Effector memory CD4-positive, alpha-beta T cell (primary cell): ENCODE measurements at regions not wholly inside any gene's neighbourhood (a gene's known extent, or its start where the extent isn't known, plus 50 kb on each side); places are given as distances from the start of the nearest gene placed in this dataset.

Source experiments
- DNase-seq, 3 donors: peaks; one replicate each; pipeline ENCODE4 v3.0.0-alpha.2; 2020
- H3K27ac ChIP-seq: 2 replicates; pipeline ENCODE4 v1.7.0; 2013; ENCODE audit warnings: mild to moderate bottlenecking, low read length, moderate library complexity; ENCODE audit not compliant: insufficient read depth, poor library complexity, severe bottlenecking
- H3K27me3 ChIP-seq: replicated peaks from 2 replicates; pipeline ENCODE4 v1.7.0; 2013; ENCODE audit warnings: mild to moderate bottlenecking, low read length; ENCODE audit not compliant: insufficient read depth, control insufficient read depth, poor library complexity, severe bottlenecking
- H3K36me3 ChIP-seq: 2 replicates; pipeline ENCODE4 v1.7.0; 2013; ENCODE audit warnings: mild to moderate bottlenecking, low read length, moderate library complexity; ENCODE audit not compliant: control insufficient read depth, insufficient read depth
- H3K4me1 ChIP-seq: 2 replicates; pipeline ENCODE4 v1.7.0; 2013; ENCODE audit warnings: low read length, mild to moderate bottlenecking; ENCODE audit not compliant: control insufficient read depth, insufficient read depth, poor library complexity, severe bottlenecking
- H3K4me3 ChIP-seq: 2 replicates; pipeline ENCODE4 v1.7.0; 2013; ENCODE audit warnings: low read length, low read depth, mild to moderate bottlenecking; ENCODE audit not compliant: insufficient read depth, poor library complexity, severe bottlenecking
- H3K9me3 ChIP-seq: 2 replicates; pipeline ENCODE4 v1.7.0; 2013; ENCODE audit warnings: mild to moderate bottlenecking, low read length, moderate library complexity; ENCODE audit not compliant: control insufficient read depth

- H3K27me3 ChIP-seq: no peaks in the 10 kb centered on the region
- no peak for DNase-seq
- H3K4me3 ChIP-seq: no peak overlapping the region
- no peaks in the 10 kb centered on the region for H3K36me3 ChIP-seq
- H3K27ac ChIP-seq: no peak overlapping the region
- H3K9me3 ChIP-seq: no peaks in the 10 kb centered on the region
- no peaks in the 10 kb centered on the region for H3K4me1 ChIP-seq
These were observed 285.7 kb upstream of the STT3B start for GRCh38 chr3:31247063-31247447.

- no peak for DNase-seq
- no peaks in the 10 kb centered on the region for H3K27me3 ChIP-seq
- no peak overlapping the region for H3K4me3 ChIP-seq
- H3K4me1 ChIP-seq: no peaks in the 10 kb centered on the region
- H3K9me3 ChIP-seq: no peaks in the 10 kb centered on the region
- H3K36me3 ChIP-seq: no peaks in the 10 kb centered on the region
- H3K27ac ChIP-seq: no peak overlapping the region
These were observed 284.7 kb upstream of the STT3B start for GRCh38 chr3:31247850-31248562.

- Histone ChIP-seq H3K9me3 (no peaks in the 10 kb centered on the region), H3K4me3 (no peak overlapping the region), H3K27me3 (no peaks in the 10 kb centered on the region), H3K27ac (no peak overlapping the region), H3K4me1 (no peaks in the 10 kb centered on the region), H3K36me3 (no peaks in the 10 kb centered on the region)
- no peak for DNase-seq
These were observed 284.1 kb upstream of the STT3B start for GRCh38 chr3:31248563-31248992.

DNA sequence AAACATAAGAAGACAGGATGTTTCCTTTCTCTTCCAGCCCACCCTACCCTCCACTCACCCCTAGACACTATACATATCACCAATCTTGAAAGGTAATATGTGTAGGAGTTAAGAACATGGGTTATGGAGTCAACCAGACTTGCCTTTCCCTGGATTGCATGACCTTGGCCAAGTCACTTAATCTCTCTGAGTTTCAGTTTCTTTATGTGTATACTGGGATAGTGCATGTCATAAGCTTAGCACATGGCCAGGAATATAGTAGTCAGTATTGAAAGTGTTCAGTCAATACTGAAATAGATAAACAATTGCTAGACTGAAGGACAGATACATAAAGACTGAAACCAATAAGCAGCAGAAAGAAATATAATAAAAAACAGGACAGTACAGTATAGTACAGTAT is 283.2 kb upstream of the STT3B start:
- Histone ChIP-seq H3K27me3 (no peaks in the 10 kb centered on the region), H3K4me3 (no peak overlapping the region), H3K4me1 (no peaks in the 10 kb centered on the region)

GRCh38 chr3:31250116-31250777 is 282.5 kb upstream of the STT3B start:
- Histone ChIP-seq H3K4me3 (no peak overlapping the region), H3K4me1 (no peaks in the 10 kb centered on the region), H3K27ac (no peak overlapping the region), H3K27me3 (no peaks in the 10 kb centered on the region), H3K9me3 (no peaks in the 10 kb centered on the region), H3K36me3 (no peaks in the 10 kb centered on the region)
- DNase-seq: no peak

More for the DNA sequence above, 283.2 kb upstream of the STT3B start:
- no peak for DNase-seq
- Histone ChIP-seq H3K36me3 (no peaks in the 10 kb centered on the region), H3K27ac (no peak overlapping the region), H3K9me3 (no peaks in the 10 kb centered on the region)

DNA sequence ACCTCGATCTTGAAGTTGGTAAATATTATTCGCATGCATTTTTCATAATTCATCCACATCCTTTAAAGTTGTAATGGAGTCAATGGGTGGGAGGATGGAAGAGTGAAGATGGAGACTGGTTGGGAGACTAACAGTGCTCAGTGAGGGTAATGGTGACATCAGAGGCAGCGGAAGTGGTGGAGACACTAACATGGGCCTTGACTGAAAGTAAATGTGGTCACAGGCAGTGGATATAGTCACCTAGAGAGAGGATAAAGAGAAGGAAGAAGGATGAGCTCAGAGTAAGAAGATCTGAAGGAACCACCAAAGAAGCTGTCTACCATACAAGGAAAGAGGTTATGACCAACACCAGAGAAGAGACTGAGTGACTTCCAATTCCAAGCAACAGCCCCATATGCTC is 281.6 kb upstream of the STT3B start:
- H3K27me3 ChIP-seq: no peaks in the 10 kb centered on the region
- DNase-seq: no peak
- H3K4me1 ChIP-seq: no peaks in the 10 kb centered on the region
- no peak overlapping the region for H3K4me3 ChIP-seq
- no peak overlapping the region for H3K27ac ChIP-seq
- no peaks in the 10 kb centered on the region for H3K9me3 ChIP-seq
- no peaks in the 10 kb centered on the region for H3K36me3 ChIP-seq

GRCh38 chr3:31252216-31253185 is 280.2 kb upstream of the STT3B start:
- Histone ChIP-seq H3K9me3 (no peaks in the 10 kb centered on the region), H3K27me3 (no peaks in the 10 kb centered on the region), H3K36me3 (no peaks in the 10 kb centered on the region), H3K4me3 (no peak overlapping the region), H3K4me1 (no peaks in the 10 kb centered on the region), H3K27ac (no peak overlapping the region)
- DNase-seq: no peak

- H3K4me3 ChIP-seq: no peak overlapping the region
- no peaks in the 10 kb centered on the region for H3K36me3 ChIP-seq
- H3K9me3 ChIP-seq: no peaks in the 10 kb centered on the region
- DNase-seq: no peak
- no peak overlapping the region for H3K27ac ChIP-seq
- H3K27me3 ChIP-seq: no peaks in the 10 kb centered on the region
- H3K4me1 ChIP-seq: no peaks in the 10 kb centered on the region
These were observed 278.9 kb upstream of the STT3B start for GRCh38 chr3:31253782-31254181.

DNA sequence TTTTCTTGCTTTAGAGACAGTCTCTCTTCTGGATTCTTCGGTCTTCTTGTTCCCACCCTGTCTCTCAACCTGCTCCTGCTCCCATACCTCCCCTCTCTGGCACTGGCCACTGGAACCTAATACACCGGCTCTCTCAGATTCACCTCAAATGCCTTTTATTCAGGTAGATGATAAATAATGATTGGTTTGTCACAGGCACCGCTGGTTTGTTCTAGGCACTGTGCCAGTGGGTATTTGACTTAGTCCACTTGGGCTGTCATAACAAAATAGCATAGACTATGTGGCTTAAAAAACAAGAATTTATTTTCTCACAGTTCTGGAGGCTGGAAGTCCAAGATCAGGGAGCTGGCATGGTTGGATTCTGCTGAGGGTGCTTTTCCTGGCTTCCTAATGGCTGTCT is 278.2 kb upstream of the STT3B start:
- Histone ChIP-seq H3K4me1 (no peaks in the 10 kb centered on the region), H3K9me3 (no peaks in the 10 kb centered on the region), H3K27me3 (no peaks in the 10 kb centered on the region), H3K27ac (no peak overlapping the region), H3K4me3 (no peak overlapping the region), H3K36me3 (no peaks in the 10 kb centered on the region)
- DNase-seq: no peak
